ENCODE measurements at regions not wholly inside any gene's neighbourhood (a gene's known extent, or its start where the extent isn't known, plus 50 kb on each side); places are given as distances from the start of the nearest gene placed in this dataset.

DNA sequence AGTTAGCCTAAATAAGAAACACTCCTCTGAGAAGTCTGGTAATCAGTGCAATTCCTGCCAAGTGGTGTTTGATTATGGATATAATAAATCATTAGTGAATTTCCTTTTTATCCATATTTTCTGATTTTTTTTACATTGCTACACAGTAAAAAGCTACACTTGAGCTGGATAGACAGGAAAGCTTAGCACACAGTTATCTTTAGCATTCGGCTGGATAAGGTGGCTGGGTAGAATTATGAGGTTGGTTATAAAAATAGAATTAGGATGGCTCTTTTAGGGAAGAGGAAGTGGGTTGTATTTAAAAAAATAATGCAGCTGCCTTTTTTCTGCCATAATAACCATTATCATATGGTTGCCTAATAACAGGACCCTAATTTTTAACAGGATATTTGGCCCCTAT lies 460.6 kb downstream of the NAF1 start:
- TF ChIP-seq, protein P1, sequence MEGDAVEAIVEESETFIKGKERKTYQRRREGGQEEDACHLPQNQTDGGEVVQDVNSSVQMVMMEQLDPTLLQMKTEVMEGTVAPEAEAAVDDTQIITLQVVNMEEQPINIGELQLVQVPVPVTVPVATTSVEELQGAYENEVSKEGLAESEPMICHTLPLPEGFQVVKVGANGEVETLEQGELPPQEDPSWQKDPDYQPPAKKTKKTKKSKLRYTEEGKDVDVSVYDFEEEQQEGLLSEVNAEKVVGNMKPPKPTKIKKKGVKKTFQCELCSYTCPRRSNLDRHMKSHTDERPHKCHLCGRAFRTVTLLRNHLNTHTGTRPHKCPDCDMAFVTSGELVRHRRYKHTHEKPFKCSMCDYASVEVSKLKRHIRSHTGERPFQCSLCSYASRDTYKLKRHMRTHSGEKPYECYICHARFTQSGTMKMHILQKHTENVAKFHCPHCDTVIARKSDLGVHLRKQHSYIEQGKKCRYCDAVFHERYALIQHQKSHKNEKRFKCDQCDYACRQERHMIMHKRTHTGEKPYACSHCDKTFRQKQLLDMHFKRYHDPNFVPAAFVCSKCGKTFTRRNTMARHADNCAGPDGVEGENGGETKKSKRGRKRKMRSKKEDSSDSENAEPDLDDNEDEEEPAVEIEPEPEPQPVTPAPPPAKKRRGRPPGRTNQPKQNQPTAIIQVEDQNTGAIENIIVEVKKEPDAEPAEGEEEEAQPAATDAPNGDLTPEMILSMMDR (IDR thresholded peaks at IDR 0.05; ENCODE audit: extremely low read depth, missing control alignments), result no peak
- DNase-seq (ENCODE audit: low spot score), result no peak

DNA sequence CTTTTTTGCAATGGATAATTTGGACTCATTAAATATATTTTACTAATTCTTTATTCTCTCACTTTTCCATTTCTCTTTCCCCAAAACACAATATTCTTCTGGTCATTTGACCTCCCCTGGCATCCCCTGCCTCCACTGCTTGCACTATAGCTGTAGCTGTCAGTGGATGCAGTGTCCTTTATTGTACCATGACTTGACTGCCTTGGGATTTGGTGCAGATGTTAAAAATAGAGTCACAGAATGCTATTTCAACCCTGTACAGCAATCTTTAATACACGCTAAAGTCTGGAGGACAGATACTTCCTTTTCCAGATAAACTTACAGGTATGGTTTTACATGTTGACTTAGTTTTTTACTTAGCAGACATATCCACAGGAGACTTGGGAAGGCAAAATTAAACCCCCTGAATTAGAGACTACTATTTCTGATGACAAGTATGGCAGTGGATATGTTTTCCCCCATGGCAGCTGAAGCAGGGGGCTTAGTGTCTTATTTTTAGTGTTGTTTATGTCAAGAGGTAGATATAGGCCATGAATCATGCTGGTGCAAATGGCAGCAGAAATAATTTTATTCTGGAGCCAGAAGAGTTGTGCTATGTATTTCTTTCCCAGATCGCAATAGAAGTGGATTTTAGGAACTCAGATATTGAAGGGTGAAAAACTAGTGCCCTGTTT lies 461.4 kb downstream of the NAF1 start:
- DNase-seq (ENCODE audit: low spot score), result no peak
- TF ChIP-seq, protein P1 (IDR thresholded peaks at IDR 0.05; ENCODE audit: extremely low read depth, missing control alignments), result no peak

DNA sequence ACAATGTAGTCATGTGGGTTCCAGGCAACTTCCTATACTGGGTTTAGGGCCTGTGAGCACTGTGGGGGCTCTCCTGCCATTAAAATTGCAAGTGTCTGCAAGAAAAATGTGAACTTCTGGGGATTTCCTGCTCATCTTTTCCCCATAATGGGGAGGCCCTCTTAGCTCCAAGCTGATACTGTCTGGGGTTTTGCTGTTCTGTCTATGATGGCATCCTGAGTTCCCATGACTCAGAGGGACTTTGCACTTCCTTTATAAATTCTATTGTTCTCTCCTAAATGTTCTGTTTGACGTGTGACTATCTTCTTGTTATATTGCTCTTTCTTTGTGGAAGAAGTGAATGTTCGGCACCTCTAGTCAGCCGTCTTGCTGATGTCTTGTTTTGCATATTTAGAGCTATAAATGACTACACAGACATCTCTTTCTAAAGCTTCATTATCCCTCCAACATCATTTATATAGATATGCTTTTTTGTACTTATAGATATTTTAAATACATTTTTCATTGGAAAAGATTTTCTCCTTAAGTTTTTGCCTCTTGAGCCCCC lies 465.8 kb downstream of the NAF1 start:
- DNase-seq (ENCODE audit: low spot score), result no peak
- TF ChIP-seq, protein P1 (IDR thresholded peaks at IDR 0.05; ENCODE audit: extremely low read depth, missing control alignments), result no peak

DNA sequence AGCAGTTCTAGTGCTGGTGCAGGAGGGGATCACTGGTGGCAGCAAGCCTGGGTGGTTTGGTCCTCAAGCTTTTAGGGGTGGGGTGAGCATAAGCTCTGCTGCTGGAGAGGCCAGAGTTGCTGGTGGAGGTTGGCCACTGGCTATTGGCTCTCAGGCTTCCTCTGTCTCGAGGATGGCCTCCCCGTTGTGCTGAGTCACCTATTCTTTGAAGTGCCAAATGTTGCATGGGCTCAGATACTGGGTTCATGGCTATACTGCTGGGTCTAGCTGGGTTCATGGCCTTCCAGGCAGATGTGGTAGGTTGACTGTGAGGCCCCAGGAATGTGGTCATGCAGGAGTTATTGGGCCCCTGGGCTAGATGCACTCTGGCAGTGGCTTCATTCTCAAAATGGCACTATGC lies 466.3 kb downstream of the NAF1 start:
- TF ChIP-seq, protein P1 (IDR thresholded peaks at IDR 0.05; ENCODE audit: extremely low read depth, missing control alignments), result no peak
- no peak for DNase-seq (ENCODE audit: low spot score)

DNA sequence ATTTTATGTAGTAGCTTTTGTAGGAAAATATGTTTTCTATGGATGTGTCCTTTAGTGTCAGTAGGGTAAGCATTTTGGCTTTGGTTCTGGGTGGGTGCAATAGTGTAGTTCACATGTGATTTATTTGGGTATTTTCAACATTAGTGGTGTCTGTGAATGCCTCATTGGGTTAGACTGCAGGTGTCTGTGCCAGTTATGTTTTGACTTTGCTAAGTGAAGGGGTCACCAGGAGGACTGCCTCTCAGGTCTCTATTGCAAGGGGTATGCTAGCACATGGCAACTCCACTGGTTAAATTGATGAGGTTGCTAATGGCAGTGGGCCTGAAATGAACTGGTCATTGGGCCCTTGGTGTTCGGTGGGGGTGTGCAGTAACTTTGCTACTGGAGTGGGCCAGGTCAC lies 467.1 kb downstream of the NAF1 start:
- DNase-seq (ENCODE audit: low spot score), result no peak
- TF ChIP-seq, protein P1 (IDR thresholded peaks at IDR 0.05; ENCODE audit: extremely low read depth, missing control alignments), result no peak

DNA sequence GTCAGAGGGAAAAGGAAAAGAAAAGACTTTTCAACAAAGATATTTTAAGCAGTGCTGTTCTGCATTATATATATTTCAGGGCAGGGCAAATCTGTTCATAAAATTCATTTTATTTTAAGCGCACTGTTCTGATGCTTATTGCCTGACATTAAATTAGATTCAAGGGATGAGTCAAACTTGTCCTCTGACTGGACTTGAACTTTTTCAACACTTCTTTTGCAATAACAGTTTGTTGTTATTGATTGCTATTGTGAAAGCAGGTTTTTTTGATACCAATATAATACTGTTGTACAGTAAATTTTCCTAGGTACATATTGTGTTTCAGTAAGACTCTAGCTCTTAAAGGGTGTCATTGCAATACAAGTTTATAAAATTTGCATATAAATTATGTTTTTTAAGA lies 481.3 kb downstream of the NAF1 start:
- no peak for DNase-seq (ENCODE audit: low spot score)
- TF ChIP-seq, protein P1 (IDR thresholded peaks at IDR 0.05; ENCODE audit: extremely low read depth, missing control alignments), result no peak

DNA sequence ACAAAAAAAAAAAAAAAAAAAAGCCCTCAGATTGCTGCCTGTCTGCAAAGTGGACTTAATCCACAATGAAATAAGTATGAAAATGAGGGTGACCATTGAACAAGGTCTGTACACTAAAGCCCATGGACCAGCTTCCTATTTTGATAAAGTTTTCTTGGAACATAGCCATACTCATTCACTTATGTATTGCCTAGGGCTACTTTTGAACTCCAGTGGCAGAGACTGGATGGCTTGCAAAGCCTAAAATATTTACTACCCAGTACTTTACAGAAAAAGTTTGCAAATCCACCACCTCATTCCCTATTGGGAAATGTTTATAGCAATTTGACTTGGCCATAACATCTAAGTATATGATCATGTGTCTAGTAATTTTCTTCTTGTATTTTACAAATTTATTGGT lies 481.7 kb downstream of the NAF1 start:
- DNase-seq (ENCODE audit: low spot score), result no peak
- TF ChIP-seq, protein P1 (IDR thresholded peaks at IDR 0.05; ENCODE audit: extremely low read depth, missing control alignments), result no peak
